ENCODE measurements at regions not wholly inside any gene's neighbourhood (a gene's known extent, or its start where the extent isn't known, plus 50 kb on each side); places are given as distances from the start of the nearest gene placed in this dataset.

DNA sequence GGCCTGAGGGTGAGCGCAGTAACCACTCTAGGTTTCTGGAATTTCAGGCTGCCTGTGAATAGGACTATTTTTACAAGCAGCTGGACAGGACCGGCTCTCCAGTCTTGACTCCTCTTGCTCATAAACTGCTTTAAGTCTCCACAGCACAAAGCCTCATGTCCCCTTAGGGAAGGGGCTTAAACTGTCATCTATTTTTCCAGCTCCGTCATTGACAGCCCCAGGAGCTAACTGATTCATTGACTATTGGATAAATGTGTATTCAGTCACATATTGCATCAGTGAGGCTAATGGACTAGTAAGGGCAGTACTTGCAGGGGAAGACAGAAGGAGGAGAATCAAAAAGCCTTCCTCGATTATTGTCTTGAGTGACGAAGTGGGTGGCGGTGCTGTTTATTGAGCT lies 719.4 kb upstream of the ADAMTS16 start:
- no peak for DNase-seq

DNA sequence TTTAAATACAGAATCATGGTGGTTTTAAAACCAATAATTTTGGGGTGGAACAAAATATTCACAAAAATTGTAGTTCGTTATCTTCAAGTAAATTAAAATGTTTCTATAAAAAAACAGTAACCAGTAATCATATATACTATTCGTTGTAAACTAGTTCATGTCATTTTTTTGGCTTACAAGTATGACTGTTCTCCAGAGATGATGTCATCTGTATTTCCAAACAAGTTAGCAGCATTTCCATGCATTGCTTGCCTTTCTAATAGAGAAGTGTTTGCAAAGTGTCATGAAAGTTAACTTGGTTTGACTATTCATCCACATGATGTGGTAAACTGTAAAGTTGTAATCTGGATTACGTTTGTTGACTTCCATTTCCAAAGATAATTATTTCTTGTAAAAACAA lies 717.9 kb upstream of the ADAMTS16 start:
- DNase-seq = no peak

DNA sequence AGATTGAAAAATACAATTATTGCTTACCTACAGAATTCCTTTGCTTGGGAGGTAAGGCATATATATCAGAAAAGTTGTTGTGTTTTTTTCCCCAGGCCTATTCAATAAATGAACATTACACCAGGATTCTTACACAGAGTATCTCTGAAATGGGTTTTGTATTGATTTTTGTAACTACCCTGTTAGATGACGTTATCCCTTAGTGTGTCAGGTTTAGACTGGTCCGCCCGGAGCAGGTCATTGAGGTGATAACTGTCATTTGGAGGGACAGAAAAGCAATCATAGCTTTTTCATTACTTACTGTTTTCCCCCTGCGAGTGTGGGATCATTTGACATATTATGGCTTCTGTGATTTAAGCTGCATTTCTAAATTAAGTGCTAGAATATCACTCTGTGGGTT lies 715.2 kb upstream of the ADAMTS16 start:
- DNase-seq = no peak

DNA sequence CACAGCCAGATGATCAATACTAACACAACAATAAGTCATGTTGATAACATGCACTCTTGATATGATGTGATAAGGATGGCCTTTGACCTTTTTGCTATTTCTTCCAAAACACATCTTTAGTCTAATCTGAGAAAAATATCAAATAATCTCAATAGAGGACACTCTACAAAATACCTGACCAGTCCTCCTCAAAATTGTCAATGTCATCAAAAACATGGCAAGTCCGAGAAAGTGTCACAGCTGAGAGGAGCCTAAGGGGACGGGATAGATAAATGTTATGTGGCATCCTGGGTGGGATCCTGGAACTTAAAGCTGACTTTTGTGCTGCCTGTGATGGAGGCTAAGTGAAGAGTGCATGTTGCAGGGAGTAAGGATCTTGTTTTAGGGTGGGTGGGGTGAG lies 699.6 kb upstream of the ADAMTS16 start:
- no peak for DNase-seq

DNA sequence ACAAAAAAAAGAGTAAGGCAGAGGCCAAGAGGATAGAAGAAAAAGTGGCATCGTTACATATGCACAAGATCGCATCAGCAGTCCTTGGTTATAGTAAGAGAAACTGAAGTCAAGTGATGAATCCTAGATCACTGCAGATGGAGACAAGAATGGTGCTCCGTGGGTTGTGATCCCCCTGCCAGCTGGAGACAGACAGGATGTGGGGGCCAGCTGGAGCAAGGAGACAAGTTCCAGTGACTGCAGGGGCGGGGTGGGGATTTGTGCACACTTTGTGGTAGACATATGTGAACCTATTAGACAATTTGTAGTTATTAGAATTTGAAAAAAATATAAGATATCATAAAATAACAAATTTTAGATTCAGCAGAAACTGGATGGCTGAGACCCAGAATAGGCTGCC lies 697.9 kb upstream of the ADAMTS16 start:
- DNase-seq = no peak

DNA sequence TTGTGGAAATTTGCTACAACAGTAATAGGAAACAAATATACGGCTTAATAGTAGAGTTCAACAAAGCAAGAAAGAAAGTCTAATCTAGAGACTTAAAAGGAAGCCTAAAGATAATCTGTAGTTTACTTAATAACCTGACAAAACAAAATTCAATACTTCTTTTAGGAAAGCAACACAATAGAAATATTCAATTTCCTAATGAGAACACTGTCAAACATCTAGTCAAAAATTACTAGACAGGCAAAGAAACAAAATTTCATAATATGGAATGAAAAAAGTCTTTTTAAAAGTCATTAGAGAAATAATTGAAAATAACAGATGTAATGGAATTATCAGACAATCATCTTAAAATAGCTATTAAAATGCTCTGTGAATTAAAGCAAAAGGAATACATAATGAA lies 692.5 kb upstream of the ADAMTS16 start:
- DNase-seq = no peak

DNA sequence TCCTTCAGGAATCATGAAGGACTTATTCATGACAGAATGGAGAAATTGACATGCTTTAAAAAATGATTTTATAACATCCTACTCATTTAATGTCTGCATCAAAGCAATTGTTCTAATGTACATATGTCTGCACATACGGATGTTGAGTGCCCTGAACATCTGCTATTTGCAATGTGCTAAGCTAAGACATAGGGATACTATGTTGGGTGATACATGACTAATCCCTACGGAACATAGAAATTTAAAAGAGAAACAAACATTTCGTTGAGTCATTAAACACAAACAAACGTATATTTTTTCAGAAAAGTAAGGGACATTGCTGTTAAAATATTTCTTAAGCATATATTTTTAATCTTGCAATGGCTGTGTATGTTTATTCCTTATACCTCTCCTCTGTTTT lies 686.5 kb upstream of the ADAMTS16 start:
- no peak for DNase-seq

DNA sequence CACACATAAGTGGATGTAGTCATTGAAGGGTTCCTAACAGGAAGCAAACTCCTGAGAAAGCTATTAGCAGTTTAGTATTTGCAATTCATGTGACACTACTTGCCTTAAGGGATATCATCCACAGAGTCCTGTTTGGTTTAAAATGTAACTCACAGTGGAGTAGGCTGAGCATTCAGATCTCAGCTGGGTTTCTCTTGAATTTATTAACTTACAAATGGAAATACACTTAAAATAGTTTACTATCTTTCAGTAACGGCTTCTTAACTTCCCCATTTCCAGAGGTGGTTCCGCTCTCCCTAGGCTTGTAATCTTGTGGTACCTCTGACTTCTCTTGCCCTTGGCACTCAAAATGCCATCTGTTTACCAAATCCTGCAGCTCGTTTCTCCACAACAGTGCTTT lies 660.7 kb upstream of the ADAMTS16 start:
- DNase-seq = no peak

DNA sequence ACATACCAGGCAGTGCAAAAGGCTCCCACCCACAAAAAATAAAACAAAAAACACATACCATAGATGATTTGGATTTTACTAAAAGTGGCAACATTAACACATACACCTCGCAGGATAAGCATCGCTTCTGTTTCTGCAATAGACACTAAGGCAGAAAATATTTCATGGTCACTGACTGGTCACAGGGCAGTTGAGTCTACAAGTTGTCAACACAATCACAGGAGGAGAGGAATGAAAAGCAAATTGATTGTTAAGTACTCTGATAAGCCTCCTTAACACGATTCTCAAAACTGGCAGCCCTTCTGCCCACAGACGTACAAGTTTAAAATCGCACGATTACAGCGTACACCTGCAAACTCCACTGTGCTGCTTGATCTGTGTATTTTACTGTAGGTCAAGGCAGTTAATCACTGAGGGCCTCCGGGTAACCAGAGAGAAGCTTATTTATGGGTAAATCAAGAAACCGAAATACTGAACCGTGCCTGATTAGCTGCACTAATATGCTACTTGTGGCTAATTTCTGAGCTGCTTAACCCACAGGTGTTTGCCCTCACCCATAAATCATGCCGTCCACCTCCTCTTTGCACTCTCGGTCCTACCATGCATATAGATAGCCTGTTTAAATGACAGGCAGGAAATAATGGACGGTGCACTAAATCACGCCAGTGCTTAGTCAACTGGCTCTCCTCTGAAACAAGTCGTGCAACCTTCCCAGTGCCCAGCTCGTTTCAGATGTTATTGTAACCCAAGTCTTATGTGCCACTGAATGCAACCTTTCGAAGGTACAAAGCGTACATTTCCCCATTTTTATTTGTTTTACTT lies 659.4 kb upstream of the ADAMTS16 start:
- no peak for DNase-seq

DNA sequence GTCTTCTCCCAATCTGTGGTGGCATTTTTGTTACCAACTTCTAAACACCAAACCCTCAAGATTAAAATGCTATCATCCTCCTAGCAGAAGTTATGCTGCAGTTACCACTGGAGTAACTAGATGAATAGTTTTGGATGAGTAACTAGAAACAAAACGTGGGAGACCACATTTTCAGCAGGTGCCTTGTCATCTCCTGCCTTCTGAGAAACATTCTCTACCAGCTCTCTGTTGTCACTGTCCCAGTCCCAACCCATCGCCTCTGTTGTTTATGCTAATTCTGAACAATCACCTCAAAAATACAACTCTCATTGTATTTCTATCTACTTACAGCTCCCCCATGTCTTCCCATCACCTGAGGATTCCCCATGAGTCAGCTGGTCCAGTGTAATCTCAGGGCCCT lies 652.5 kb upstream of the ADAMTS16 start:
- DNase-seq = no peak

DNA sequence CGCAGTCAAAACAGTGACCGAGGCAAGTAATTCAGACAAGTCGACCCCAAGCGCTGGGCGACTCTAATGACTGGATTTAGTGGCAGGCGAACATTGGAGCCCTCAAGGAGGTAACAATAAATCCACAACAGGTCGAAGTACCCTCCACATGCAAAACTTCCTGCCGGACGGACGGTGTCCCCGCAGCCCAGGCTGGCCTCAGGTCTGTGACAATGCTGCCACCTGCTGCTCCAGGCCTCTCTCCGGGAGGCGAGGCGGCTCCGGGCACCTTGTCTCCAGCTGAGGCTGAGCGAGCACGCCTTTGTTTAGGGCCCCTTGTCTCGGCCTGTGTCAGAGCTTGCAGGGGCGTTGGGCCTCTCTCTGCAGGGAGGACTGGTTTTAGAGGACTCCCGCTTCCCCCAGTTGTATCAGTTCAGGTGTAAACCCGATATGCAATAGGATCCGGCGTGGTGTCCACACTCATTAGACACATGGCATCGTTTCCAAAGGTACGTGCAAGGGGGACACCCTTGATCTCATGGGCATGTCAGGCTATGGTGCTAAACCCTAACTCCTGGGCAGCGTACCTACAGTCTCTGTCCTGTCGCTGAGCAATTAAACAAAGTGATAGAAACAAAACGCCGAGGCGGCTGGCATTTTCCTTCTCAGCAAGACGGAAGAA lies 628.0 kb upstream of the ADAMTS16 start:
- DNase-seq = no peak

DNA sequence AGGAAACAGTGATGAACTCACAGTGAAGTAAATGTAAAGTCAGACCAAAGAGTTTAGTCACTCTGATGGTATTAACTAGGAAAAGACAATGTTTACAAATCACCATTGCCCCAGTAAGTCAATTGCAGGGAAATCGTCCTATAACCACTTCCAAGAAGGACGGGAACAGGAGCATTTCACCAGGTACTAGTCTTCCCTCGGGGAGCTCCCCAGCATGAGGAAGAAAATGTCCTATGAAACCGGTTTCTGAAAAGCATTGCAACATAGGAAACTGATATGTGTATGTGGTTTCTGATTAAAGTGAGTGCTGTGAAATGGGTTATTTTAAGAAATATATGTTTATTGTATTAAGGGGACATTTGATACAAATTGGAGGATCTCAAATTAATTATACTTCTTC lies 626.7 kb upstream of the ADAMTS16 start:
- DNase-seq = no peak

DNA sequence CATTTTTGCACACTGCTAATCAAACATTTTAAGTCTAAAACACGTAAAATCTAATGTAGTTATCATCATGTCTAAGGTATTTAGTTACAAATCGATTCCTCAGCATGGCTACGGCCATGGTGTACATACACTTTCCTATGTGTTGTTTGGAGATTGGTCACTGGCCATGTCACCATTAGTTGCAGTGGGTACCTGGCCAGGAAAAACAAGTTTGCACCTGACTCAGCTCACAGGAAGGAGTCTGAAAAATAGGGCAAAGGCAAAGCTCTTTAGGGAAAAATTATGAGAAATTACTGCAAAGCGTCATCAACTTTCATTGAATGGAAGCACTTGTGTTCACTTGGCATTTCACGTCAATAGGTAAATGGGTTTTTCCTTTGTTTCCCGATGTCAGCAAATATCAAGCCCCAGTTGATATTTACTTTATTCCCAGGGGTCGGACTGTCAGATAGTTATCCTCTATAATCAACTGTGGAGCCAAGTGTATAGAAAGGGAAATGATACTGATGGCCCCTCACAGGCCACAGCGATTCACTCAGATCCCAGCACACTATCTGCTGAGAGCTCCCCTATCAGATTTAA lies 626.0 kb upstream of the ADAMTS16 start:
- no peak for DNase-seq

DNA sequence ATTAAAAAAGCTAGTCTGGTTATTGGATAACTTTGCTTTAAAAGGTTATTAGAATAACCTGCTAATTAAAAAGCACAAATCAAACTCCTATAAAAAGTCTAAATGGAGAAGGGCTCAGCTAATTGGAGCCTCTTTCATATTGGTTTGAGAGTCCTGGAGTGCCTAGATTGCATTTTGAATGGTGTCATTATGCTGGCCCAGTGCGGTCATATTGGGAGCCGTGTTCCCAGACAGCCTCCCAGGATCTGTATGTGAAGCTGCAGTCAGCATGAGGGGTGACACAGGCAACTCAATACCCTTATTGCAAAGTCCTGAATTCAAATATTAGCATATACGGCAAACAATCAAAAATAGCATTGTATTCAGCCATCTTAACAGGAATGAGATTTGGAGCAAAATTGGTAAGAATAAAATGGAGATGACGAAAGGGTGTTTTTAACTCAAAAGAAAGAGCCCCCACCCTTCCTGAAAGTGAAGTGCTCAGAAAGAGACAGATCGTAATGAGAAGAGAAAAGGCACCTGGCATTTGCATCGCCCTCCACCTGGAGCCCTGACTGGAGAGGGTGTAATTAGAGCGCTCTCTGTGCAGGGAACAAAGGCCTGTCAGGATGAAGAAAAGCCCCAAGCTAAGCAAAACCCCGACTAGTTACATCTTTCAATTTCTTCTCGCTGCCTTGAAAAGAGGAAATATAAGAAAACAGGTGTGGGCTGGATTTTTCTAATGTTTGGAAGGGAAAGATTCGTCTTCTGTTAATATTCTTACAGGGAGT lies 621.0 kb upstream of the ADAMTS16 start:
- DNase-seq = no peak

DNA sequence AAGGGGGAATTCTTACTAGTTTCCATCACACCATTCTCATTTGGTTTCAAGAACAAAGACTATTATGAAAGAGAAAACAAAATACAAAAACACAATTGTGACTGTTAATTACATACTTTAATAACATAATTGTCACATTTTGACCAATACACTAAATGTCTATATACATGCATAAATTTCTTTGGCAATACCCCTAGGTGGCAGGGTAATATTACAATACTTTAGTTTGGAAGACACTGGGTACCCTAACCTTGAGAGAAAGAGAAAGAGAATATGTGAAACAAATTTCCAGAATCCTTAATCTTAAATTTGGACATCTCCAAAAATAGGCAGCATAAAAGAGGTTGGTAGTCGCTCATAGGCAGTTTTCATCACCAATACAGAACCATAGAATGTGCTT lies 619.6 kb upstream of the ADAMTS16 start:
- DNase-seq = no peak

DNA sequence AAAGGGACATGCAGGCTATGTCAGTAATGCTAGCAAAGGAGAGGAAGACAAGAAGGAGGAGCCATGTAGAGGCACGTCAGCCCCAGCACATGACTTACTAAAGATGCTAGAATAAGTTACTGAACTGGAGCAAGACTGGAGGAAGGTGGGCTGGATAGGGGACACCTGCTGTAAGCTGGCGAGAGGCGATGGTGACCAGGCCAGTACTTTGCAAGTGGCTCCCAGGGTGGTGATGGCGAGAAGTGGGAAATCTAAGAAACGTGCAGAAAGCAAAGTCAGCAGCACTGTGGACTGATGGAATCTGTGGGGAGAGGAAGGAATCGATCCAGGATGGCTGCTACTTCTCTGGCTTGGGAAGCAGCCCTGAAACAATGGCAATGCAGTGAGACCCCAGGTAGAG lies 617.1 kb upstream of the ADAMTS16 start:
- no peak for DNase-seq

DNA sequence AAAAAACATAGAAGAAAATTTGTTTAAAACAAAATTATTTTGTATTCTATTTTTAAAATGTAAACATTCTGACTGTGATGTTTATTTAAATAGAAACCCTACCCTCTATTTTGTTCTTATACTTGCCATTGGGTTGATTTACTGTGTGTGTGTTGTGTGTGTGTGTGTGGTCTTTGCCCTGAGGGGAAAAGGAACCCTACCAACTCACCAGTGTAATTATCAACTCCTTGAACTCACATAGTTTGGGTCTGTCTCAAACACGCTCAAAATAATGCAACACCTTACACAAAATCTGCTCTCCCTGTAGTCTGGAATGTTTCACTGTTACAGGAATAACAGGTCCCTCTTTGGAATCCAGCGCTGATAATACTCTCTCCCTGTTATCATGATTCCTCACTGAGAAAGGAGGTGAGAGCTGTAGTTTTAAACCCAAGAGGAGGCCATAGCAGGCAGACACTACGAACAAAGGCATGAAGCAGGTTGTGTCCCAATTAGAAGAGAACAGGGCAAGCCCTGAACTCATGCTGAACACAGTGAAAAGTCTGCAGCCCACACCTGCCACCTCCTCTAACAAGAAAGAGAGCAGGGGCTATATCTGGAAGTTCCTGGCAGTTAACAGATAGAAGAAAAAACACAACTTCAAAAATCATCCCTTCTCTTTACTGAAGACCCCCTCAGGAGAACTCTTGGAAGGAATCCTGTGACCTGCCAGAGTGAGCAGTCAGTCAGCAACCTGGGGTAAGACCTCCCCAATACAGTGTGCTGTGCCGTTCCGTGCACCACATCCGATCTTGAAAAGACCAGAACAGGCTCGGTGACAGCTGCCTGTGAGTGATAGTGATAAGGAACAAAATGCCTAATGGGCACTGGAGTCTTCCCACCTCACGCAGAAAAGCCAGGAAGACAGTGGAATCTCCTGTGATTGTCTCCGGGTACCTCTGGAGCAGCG lies 608.1 kb upstream of the ADAMTS16 start:
- no peak for DNase-seq

DNA sequence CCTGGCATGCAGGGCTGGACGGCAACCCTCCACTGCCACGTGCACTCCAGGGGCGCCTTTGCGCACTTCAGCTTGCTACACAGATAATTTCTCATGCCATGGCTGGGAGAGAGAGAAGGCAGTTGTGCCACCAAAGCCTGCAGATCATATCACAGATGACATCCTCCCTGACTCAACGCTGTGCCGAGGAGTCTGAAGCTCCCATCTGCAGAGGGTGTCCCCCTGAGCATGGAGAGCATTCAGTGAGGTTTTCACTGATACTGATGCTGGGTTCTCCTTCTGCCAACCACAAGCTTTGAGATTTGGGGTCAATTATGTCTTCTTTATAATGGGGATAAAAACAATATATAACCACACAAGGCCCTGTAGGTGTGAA lies 607.4 kb upstream of the ADAMTS16 start:
- DNase-seq = no peak

DNA sequence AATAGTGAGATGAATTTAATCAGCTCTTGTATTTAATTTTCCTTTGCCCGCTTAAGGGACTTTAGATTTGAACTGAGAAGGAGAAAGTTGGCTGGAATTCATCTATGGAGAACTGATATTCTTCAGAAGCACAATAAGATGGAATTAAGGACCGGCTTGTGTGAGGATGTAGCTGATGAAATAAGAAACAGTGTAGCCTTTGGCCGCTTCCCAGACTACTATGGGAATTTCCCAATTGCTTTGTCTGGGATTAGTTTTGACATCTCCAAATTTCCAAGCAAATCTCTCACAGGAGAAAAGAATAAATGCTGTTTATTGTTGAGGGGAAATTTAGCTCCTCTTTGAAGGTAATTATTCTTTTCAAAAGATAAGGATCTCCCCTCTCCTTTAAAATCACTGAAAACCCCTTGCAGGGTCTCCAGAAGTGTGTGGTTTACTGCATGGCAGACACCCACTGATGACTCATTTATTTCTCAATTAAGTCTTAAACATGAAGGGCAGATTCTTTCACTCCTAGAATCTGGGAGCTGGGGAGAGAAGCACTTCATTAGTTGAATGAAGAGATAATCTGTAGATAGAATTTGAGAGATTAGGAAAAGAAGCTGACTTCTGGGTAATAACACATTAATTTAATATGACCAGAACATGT lies 606.5 kb upstream of the ADAMTS16 start:
- DNase-seq = no peak

DNA sequence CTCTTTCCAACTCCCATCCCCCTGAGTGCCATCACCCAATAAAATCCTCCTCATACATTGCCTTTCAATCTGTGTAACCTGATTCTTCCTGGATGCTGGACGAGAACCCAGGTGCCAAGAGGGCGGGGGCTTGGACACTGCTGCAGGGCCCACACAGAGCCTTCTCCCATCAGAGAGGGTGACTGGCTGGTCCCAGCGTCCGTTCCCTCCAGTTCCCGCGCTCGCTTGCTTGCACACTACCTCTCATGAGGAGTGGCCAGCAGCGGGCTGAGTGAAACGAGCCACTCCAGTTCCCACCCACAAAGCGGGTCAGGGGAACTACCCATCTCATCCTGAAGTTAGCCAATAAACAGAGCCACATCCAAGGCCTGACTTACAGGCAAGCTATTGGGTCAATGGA lies 602.6 kb upstream of the ADAMTS16 start:
- DNase-seq = no peak

DNA sequence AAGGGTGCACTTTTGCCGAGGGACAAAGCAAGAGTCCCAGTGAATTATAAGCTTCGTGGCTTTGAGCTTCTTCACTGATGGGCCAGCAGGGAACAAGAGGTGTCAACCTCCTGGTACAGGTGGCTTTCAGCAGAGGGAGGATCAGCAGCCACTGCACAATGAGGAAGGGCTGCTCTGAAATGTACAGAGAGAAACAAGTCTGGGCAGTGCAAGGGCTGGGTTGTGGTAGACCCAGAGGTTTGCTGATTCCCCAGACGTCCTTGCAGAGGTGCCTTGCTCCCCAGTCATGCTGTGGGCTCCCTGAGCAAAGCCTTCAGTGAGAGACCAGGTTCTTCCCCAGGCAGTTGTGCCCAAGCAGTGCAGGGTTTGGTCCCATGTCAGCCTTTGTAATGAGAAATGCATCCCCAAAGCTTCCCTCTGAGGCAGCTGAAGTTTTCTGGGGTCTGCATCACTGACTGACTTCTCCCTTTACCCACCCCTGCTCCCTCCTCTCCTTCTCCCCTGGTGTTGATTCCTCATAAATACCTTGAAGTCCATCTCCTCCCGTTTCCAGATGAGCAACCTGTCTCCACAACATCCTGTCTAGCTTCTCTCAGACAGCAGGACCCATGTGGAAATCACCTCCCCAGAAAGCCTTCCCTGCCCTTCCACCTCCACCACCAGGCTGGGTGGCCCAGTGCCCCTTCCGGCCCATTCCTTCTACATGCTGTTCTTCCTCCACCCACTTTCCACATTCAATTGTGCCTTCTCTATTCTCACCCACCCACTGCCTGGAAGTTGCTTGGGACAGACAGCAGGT lies 599.6 kb upstream of the ADAMTS16 start:
- no peak for DNase-seq

Data from CD4-positive, alpha-beta T cell treated with Interleukin-17A for 1 hour (primary cell).